Head of caudate nucleus (tissue), 42 donors: ENCODE measurements at regions not wholly inside any gene's neighbourhood (a gene's known extent, or its start where the extent isn't known, plus 50 kb on each side); places are given as distances from the start of the nearest gene placed in this dataset.

Experiments
- DNase-seq, 42 donors: peaks; one replicate each; pipeline versions ENCODE4 v3.0.0 to v3.0.0-alpha.2; 2020 to 2021; ENCODE audit warnings: mixed read lengths in 7 of 42
- intact Hi-C: fragments of 100-400 bp; cut with DNase I; formaldehyde crosslinking; loops from one replicate; pipeline ENCODE4 v1.15.0; 2022

- peak in 1 of 42 donors; percentile 0 for DNase-seq
- intact Hi-C loops, result no loop called here
Measured at GRCh38 chr20:23138226-23138625, 52.1 kb upstream of the CD93 start.

- intact Hi-C loops, result no loop called here
- DNase-seq, result peak in 5 of 42 donors; percentile 1 to 21 (median 15)
Measured at GRCh38 chr20:23136893-23137745, 51.0 kb upstream of the CD93 start.

- peak in 4 of 42 donors; percentile 29 to 49 (median 32) for DNase-seq
- intact Hi-C loops, result no loop called here
Measured at GRCh38 chr20:23135449-23136420, 49.6 kb upstream of the CD93 start.
